ENCODE measurements at regions not wholly inside any gene's neighbourhood (a gene's known extent, or its start where the extent isn't known, plus 50 kb on each side); places are given as distances from the start of the nearest gene placed in this dataset.

- TF ChIP-seq EZH2phosphoT487 (IDR thresholded peaks at IDR 0.05; ENCODE audit: borderline replicate concordance, low read length), result no peak
- no peak for TF ChIP-seq CTCF (IDR thresholded peaks at IDR 0.05; ENCODE audit: low read depth, low read length, poor library complexity, severe bottlenecking)
- Histone ChIP-seq H3K79me2 (ENCODE audit: control insufficient read depth, low read length) (no peaks in the 10 kb centered on the region), H3K27me3 (ENCODE audit: control insufficient read depth, low read length) (no peaks in the 10 kb centered on the region)
Measured at GRCh38 chr2:220887271-220887870, 684.7 kb downstream of the EPHA4 start.

GRCh38 chr2:220887876-220888275 lies 684.2 kb downstream of the EPHA4 start:
- no peaks in the 10 kb centered on the region for H3K9me3 ChIP-seq (ENCODE audit: control insufficient read depth, insufficient read depth, low read length)
- H3K9me2 ChIP-seq (replicated peaks; ENCODE audit: control insufficient read depth, low read length), result no peaks in the 10 kb centered on the region
- H3K4me3 ChIP-seq (ENCODE audit: low read length), result no peak overlapping the region
- H3K36me3 ChIP-seq (ENCODE audit: control insufficient read depth, low read length), result no peaks in the 10 kb centered on the region
- no peak overlapping the region for H3K4me2 ChIP-seq (ENCODE audit: low read length)
- no peak overlapping the region for H3K27ac ChIP-seq (ENCODE audit: low read depth, low read length)
- H3K27me3 ChIP-seq (ENCODE audit: control insufficient read depth, low read length), result no peaks in the 10 kb centered on the region
- no peaks in the 10 kb centered on the region for H3K79me2 ChIP-seq (ENCODE audit: control insufficient read depth, low read length)
- no peaks in the 10 kb centered on the region for H3F3A ChIP-seq (ENCODE audit: control insufficient read depth, insufficient read depth)
- TF ChIP-seq EZH2phosphoT487 (IDR thresholded peaks at IDR 0.05; ENCODE audit: borderline replicate concordance, low read length) (no peak), CTCF (IDR thresholded peaks at IDR 0.05; ENCODE audit: low read depth, low read length, poor library complexity, severe bottlenecking) (no peak)
- no peaks in the 10 kb centered on the region for H3K4me1 ChIP-seq (ENCODE audit: control insufficient read depth, low read length)
- no peaks in the 10 kb centered on the region for H4K20me1 ChIP-seq (ENCODE audit: control insufficient read depth, insufficient read depth, low read depth, low read length)

More at GRCh38 chr2:220887271-220887870, 684.7 kb downstream of the EPHA4 start:
- Histone ChIP-seq H3K27ac (ENCODE audit: low read depth, low read length) (no peak overlapping the region), H3K9me2 (replicated peaks; ENCODE audit: control insufficient read depth, low read length) (no peaks in the 10 kb centered on the region), H3F3A (ENCODE audit: control insufficient read depth, insufficient read depth) (no peaks in the 10 kb centered on the region), H4K20me1 (ENCODE audit: control insufficient read depth, insufficient read depth, low read depth, low read length) (no peaks in the 10 kb centered on the region), H3K4me2 (ENCODE audit: low read length) (no peak overlapping the region), H3K4me1 (ENCODE audit: control insufficient read depth, low read length) (peaks cover 3% of the 10 kb centered on the region; the same call in 1 of the 2 replicates), H3K9me3 (ENCODE audit: control insufficient read depth, insufficient read depth, low read length) (no peaks in the 10 kb centered on the region), H3K4me3 (ENCODE audit: low read length) (no peak overlapping the region), H3K36me3 (ENCODE audit: control insufficient read depth, low read length) (no peaks in the 10 kb centered on the region)

GRCh38 chr2:220890931-220891330 lies 681.2 kb downstream of the EPHA4 start:
- H3K4me1 ChIP-seq (ENCODE audit: control insufficient read depth, low read length), result no peaks in the 10 kb centered on the region
- no peaks in the 10 kb centered on the region for H3K27me3 ChIP-seq (ENCODE audit: control insufficient read depth, low read length)
- no peaks in the 10 kb centered on the region for H3K9me3 ChIP-seq (ENCODE audit: control insufficient read depth, insufficient read depth, low read length)

More at GRCh38 chr2:220890931-220891330, 681.2 kb downstream of the EPHA4 start:
- H4K20me1 ChIP-seq (ENCODE audit: control insufficient read depth, insufficient read depth, low read depth, low read length), result no peaks in the 10 kb centered on the region
- H3K9me2 ChIP-seq (replicated peaks; ENCODE audit: control insufficient read depth, low read length), result no peaks in the 10 kb centered on the region
- H3K79me2 ChIP-seq (ENCODE audit: control insufficient read depth, low read length), result no peaks in the 10 kb centered on the region
- no peaks in the 10 kb centered on the region for H3K36me3 ChIP-seq (ENCODE audit: control insufficient read depth, low read length)
- H3K27ac ChIP-seq (ENCODE audit: low read depth, low read length), result no peak overlapping the region
- no peak for TF ChIP-seq CTCF (IDR thresholded peaks at IDR 0.05; ENCODE audit: low read depth, low read length, poor library complexity, severe bottlenecking)
- no peak for TF ChIP-seq EZH2phosphoT487 (IDR thresholded peaks at IDR 0.05; ENCODE audit: borderline replicate concordance, low read length)
- H3K4me3 ChIP-seq (ENCODE audit: low read length), result no peak overlapping the region
- no peaks in the 10 kb centered on the region for H3F3A ChIP-seq (ENCODE audit: control insufficient read depth, insufficient read depth)
- no peak overlapping the region for H3K4me2 ChIP-seq (ENCODE audit: low read length)
